Activated effector memory CD4-positive, alpha-beta T cell treated with anti-CD3 and anti-CD28 coated beads, Interleukin-2, amount 50 U/mL, for 16 hours (primary cell): ENCODE measurements at regions not wholly inside any gene's neighbourhood (a gene's known extent, or its start where the extent isn't known, plus 50 kb on each side); places are given as distances from the start of the nearest gene placed in this dataset.

Source experiments
- DNase-seq: peaks from one replicate; pipeline ENCODE4 v3.0.0-alpha.2; 2020

DNA sequence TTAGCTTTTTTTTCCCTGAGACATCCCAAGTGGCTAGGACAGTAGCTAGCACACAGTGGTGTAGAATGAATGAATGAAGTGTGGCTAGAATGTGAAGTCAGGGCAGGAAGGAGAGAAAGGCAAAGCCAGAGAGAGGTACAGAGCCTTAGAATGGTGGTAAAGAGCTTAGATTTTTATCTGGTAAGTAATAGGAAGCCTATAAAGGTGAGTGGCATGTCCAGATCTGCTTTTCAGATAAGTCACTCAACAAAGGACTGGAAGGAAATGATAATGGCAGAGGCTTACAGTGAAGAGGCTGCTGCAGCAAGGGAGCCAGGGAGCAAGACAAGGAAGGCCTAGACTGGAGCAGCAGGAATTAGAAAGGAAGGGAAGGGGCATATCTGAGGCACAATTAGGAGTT lies 96.0 kb upstream of the PRDM1 start:
- no peak for DNase-seq

DNA sequence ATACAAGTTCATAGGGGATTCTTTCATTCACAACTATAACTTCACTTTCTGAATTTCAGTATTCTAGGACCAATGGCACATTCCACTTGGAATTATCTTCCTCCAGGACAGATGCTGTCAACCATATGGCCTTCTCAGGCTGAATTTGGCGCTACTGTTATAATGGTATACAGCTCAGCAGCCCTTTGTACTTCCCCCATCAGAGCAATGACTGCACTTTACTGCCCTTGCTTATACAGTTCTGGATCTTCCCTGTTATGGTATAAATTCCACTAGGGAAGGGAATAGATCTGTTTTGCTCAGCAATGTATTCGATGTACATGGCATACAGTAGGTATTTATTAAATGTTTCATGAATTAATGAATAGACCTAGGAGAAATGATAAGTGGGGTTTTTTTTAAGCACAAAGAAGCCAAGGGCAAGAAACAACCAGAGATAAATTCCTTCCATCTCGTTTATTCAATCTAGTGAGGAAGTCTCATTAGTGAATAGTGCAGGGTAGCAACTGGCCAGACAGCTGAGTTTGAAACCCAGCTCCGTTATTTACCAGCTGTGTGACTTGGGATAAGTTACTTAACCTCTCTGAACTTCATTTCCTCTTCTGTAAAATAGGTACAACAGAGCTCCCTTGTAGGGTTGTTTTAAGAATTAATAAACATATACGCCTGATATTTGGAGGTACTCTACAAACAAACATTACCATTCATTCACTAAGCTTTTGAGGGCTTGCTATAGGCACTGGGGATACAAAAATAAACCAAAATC lies 97.1 kb upstream of the PRDM1 start:
- DNase-seq = no peak

DNA sequence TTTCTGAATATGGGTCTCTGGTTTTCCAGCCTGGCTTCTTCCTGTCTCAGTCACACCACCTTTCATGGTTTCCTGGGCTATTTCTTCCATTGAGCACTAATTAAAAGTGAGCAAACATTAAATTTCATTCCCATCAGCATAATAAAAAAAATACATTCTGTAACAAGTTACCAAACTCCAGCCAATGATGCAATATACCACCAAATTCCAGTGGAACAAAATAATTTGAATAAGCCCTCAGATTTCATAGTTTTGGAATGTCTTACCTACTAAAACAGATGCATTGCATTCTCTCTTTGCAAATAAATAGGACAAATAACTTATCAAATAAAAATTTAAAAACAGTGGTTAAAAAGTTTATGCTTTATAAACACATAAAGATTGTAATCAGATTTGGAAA lies 97.8 kb upstream of the PRDM1 start:
- no peak for DNase-seq

DNA sequence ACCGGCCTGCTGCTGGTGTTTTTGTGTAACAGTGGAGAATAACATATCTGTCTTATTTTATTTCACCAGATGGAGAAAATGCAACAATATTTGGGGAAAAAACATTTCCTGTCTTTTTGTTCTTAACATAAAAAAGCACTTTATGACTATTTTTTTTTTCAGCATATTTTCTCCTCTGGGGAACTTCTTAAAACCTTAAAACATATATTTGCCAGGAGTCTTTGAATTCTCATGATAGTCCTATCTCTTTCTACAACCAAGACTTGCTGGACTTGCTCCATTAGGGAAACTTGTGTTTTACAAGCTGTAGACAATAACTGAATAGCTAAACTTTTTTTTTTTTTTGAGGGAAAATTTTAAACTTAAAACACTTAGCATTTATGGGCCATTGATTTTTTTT lies 98.6 kb upstream of the PRDM1 start:
- DNase-seq = no peak

DNA sequence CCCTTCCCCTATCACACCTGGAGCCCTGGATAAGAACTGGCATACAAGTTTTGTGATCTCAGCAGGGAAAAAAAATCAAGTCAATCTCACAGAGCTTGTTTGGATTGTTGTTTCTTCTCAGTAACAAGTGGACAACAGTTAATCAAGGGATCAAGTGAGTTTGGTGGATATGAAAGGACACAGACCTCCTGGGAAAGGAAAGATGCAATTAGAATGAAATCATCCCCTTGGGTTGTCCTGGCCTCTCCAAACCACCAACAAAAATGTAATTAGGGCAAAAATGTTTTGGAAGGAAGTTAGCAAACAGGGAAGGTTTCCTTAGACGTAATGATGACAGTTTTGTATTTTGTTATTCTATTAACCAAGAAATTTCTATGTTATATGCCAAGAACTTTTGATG lies 99.1 kb upstream of the PRDM1 start:
- no peak for DNase-seq

DNA sequence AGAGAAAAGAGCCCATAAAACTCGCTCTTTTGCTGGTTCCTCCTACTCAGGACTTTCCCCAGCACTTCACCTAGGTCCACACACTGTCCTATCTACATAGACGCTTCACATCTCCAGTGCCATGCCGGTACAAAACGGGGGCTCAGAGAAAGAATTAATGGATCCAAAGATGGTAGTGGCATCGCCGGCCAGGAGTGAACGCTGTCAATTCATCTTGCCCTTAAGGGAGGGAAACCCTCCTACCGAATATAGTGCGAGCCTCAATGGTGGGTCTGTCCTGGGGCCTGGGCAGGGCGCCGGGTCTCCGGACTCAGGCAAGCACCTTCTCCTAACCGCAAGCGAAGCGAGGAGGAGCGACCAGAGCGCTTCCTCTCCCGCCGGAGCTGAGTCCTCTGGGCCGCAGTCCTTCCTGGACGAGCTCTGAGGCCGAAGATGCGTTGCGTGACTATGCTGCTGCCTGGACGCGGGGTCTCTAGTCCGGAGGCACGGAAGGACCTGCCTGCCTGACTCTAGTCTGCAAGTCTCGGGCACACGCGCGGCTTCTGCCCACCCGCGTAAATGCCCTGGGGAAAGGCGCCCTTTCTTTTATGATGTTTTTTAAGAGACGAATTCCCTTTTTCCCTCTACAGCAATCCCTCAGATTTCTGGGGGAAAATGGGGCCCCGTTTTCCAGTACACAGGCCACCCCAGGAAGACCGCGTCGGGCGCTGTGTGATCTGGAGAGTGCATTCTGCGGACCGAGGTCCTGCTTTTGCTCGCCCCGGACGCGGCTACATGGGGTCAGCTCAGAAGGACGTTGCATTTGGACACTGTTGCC lies 100.1 kb upstream of the PRDM1 start:
- no peak for DNase-seq

DNA sequence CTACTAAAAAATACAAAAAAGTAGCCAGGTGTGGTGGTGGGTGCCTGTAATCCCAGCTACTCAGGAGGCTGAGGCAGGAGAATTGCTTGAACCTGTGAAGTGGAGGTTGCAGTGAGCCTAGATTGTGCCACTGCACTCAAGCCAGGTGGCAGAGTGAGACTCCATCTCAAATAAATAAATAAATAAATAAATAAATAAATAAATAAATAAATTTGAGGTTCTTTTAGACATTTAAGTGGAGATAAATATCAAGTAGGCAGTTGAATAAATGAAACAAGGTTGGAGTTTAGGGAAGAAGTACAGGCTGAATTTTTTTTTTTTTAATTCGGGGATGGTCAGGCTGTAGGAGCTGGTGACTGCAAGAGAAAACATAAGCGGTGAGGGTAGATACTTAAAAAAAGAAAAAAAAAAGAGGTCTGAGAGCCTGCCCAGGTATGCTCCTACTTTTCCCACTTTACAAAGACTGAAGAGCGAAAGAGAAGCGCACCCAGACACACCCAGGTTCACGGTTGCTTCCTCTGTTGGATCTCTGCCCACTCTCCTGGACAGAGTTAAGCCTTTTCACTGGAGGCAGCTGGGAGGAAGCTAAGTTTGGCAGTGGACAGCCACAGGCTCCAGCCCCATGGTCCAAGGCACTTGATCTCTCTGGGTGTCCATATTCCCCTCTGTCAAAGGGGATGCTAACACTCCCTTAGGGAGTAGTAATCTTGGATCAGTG lies 100.9 kb upstream of the PRDM1 start:
- DNase-seq = no peak

DNA sequence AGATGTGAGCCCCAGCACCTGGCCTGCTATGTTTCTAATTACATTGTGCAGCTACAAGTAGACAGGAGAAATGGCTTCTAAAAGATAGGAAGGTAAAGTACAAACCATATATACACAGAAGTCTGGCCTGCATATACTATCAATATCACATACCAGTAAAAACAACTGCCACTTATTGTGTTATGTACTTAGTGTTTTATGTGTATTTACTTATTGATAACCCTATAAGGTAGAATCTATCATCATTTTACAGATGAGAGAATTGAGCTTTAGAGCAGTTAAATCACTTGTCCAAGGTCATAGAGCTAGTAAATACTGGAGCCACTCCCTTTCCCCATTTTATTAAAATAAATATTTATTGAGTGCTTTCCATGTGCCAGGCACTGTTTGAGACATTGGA lies 102.4 kb upstream of the PRDM1 start:
- DNase-seq = no peak

DNA sequence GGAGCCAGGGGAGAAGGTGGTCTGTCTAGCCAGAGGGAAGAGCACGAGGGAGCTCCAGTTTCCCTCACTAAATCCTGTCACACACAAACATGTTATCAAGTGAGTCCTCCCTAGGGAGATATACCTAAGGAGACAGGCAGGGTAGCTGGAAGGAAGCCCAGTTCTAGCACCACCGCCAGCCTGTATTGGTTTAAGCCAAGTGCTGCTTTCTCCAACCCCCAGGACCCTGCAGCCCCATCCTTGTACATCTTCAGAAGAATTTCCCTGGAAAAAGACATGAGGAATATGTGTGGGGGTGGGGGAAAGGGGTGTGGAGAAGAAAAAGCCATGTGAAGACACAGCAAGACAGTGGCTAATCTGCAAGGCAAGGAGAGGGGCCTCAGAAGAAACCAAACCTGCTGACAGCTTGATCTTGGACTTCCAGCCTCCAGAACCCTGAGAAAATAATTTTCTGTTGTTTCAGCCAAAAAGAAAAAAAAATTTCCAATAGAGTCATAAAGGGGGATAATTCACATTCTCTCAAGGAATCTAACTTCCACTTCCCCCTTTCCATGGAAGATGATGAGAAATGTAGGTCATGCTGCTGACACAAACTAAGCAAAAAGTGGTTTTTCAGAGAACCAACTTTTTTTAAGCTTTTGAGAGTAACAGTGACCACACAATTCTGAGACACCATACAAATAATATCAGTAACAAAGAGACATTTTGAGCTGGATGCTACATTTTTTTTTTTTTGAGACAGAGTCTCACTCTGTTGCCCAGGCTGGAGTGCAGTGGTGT lies 103.2 kb upstream of the PRDM1 start:
- DNase-seq = no peak

DNA sequence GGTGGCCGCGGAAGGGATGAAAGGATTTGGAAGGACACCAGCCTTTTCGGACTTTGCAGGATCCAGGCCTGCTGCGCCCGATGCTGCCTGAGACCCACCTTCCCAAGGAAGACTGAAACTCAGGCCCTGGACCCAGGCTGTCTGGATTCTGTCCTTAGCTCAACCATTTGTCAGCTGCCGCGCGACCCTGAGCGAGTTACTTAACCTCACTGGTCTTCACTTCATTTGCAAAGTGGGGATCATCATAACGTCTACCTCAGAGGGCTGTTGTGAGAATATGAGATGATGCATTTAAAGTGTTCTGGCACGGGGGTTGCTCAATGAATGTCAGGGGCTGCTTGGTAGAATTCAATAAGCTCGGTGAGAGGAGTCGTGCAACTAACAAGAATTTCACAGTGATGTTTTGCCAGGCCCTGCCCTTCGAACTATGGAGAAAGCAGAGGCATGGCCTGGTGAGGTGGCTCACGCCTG lies 104.2 kb upstream of the PRDM1 start:
- DNase-seq = no peak

DNA sequence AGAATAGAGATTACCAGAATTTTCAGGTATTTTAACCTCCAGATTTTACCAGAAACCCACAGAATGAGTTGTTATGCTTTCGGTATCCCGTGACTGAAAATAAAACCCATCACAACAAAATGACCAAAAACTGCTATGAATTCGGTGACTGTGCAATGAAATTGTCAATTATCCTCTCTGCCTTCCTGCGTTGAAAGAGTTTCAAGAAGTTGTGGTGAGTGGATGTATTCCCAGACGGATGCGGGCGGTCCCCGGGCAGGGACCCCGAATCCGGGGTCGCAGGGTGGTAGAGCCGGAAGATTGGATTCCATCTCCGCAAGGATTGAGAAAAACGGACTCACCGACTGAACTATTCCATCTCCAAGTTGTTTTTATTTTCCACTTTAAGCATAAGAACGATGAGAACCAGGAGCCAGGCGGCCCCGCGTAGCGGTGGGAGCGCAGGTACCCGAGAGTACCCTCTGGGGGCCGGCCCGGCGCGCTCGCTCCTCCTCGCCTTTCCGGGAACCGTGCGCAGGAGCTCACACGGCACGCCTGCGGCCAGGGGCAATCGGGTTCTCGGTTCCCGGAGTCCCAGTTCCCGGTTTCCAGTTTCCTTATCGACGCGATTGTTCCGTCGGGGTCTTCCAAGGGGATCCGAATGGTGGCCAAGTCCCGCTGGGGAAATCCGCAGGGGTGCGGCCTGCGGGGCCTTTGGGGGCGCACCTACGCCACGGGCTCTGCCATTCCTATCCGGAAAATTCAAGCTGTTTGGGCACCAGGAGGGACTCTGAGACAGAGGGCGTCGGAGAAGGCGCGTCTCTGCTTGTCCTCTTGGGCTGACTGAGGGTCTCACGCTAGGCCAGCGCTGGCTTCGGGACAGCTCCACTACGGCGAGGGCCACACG lies 104.9 kb upstream of the PRDM1 start:
- peak; percentile 80 for DNase-seq

DNA sequence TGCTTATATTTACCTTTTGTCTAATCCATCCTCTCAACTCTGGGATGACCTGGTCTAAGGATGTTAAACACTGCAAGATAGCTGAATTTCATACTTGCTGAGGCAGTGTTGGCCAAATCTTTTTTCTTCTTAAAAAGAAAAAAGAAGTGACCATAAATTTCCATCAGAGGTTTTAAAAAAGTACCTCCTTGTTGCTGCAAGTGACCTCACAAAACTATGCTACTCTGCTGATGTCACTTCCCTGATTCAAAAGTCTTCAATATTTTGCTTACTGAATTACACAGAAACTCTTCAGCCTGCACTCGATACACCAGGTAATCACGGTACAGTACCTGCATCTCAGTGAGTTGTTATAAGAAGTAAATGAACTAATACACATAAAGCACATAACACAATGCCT lies 107.2 kb upstream of the PRDM1 start:
- no peak for DNase-seq

DNA sequence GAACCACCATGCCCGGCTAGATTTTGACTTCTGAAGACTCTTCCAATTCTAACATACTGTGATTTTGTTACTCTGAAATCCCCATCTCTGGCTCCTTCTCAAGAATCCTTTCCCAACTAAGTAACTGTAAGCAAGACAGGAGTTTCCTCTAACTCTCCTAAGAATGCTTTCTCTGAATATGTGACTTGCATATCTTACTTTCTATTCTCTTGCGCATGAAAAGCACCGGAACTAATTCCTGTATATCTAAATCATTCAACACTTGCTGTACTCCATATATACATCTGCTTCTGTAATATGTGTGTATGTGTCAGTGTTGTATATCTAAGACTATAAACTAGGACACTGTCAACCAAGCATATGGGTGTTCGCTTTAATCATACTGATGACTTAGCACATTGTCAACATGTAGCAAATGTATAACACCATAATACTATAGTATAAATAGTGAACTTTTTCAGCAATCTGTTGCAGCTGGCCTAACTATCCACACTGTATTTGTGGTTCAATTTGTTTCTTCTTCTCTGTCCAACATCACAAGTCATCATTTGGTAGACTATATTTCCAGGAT lies 108.1 kb upstream of the PRDM1 start:
- DNase-seq = no peak

DNA sequence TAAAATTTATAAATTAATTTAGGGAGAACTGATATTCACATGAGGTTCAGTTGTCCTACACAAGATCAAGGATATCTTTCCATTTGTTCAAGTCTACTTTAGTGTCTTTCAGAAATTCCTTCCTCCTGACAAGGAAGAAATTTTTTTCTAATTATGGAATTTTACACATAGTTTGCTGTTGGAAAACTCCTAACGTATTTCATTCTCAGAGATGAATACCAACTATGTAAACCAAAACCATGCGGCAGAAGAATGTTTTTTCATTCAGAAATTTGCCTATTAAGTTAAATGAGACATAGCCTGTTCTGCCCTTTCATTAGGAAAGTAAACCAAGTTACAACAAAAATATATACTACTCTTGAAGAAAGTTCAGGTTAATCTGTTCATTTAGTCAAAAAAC lies 111.2 kb upstream of the PRDM1 start:
- DNase-seq = no peak

DNA sequence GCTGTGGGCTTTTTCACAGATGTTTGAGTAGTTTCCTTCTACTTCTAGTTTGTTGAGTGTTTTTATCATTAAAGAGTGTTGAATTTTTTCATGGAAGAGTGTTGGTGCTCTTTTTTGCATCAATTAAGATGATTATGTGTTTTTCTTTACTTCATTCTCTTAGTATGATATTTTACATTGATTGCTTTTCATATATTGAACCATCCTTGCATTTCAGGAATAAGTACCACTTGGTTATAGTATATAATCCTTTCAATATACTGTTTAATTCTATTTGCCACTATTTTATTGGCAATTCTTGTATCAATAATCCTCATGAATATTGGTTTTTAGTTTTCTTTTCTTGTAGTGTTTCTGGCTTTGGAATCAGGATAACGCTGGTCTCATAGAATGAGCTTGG lies 113.7 kb upstream of the PRDM1 start:
- no peak for DNase-seq

DNA sequence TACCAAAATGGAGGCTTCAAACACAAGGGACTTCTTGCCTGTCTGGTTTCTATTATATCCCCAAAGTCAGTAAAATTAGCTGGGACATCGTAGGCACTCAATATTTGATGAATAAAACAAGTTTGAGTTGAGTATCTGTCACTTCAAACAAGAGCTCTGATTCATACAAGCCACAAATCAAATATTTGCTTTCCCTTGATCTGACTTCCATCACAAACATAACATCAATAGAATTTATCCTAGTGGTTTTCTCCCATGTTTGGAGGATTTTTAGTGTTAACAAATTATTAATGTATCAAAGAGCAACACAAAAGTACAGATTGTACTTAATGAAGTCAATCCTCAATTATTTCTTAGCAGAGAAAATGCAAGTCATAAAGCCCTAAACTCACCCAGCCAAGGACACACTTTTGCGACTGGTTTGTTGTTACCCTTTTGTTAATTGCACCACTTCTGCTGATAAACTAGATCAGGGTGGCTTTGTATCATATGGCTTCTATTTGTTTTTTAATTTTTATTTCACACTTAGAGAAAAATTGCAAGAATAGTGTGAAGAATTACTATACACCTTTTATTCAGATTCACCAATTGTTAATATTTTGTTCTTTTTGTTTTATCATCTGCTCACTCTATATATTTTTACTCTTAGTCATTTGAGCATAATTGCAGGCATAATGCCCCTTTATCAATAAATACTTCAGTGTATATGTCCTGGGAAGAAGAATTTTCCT lies 117.4 kb upstream of the PRDM1 start:
- DNase-seq = no peak

DNA sequence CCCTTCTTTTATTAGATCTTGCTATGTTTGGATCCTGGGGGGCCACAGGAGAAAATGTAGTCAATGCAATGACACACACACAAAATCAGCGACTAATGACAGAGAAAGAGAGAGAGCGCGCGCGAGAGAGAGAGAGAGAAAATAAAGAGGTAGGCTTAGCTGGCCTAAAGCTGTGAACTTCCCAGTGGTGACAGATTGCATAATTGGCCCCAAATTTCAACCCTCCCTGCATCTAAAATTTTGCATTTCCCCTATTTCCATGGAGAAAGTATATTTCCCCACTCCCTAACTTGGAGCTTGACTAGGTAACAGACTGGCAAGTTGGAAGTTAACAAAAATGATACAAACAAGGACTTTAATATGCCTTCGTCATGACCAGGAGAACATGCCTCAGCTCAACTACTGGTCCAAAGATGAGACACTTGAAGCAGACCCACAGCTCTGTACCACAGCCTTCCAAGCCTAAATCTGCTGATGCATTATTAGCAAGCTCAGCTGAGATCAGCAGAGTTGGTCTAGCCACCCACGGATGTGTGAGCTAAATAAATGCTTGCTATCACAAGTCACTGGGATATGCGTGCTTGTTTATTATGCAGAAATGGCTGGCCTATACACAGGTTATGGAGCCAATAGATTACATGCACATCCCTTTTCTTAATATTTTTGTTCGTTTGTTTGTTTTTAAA lies 118.1 kb upstream of the PRDM1 start:
- DNase-seq = no peak

DNA sequence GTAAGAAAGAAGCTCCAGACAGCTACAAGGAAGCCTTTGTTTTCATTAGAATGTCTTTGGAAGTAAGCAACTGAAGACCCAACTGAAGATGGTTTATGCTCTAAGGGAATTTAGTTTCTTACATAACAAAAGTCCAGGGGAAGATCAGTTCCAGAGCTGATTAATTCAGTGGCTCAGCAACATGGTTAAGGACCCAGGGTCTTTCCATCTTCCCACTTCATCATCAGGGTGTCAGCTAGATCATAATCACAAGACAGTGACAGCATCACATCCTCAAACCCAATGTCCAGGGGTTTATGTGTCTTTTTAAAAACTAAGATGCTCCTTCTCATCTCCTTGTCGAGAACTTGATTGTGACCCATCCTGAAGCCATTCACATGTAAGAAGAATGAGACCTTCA lies 119.7 kb upstream of the PRDM1 start:
- DNase-seq = no peak

DNA sequence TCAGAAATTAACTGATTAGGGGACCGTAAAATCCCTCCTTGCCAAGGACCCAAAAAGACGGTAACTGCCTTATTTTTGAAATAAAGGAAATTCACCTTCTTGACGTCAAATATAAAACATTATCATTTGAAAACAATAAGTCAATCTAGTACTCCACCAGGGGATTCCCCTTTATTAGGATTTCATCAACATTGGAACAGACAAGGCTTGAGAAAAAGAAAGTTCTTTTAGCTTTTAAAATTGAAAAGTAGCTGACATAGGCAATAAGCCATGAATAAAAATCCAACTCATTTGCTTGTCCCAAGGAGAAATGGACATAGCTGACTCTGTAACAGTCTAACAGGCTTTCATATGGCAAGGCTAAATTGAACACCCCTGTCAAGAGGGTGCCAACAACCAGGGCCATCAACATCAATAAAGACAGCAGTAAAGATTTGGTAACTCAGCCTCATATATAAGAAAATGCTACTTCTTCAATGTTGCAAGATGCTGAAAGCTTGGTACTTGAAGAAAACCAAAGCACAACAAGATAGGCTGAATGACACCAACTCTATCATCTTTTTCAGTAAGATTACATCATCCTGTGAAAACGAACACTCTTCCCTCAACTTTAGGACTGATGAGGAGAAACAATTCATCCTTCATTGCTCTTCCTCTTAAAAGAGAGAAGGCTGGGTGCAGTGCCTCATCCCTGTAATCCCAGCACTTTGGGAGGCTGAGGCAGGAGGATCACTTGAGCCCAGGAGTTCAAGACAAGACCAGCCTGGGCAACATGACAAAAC lies 121.0 kb upstream of the PRDM1 start:
- DNase-seq = no peak
